ENCODE measurements at regions not wholly inside any gene's neighbourhood (a gene's known extent, or its start where the extent isn't known, plus 50 kb on each side); places are given as distances from the start of the nearest gene placed in this dataset.
"Not testable (repeated sequence)": the region's sequence is repeated elsewhere in the genome, so short reads cannot be mapped to it uniquely, and the experiment has no call there.

GRCh38 chr6:74642101-74642500, 563.8 kb downstream of the COL12A1 start:
- intact Hi-C loops (cut with micrococcal nuclease), result no loop called here

- intact Hi-C loops (cut with micrococcal nuclease), result no loop called here
These were observed 567.4 kb downstream of the COL12A1 start for GRCh38 chr6:74638412-74638811.

GRCh38 chr6:74632196-74632875, 573.5 kb downstream of the COL12A1 start:
- intact Hi-C loops (cut with micrococcal nuclease), result no loop called here

GRCh38 chr6:74631564-74631963, 574.3 kb downstream of the COL12A1 start:
- intact Hi-C loops (cut with micrococcal nuclease), result no loop called here

- intact Hi-C loops (cut with micrococcal nuclease), result no loop called here
These were observed 579.6 kb downstream of the COL12A1 start for GRCh38 chr6:74626288-74626687.

GRCh38 chr6:74623027-74623426, 582.8 kb downstream of the COL12A1 start:
- intact Hi-C loops (cut with micrococcal nuclease), result no loop called here

- intact Hi-C loops (cut with micrococcal nuclease), result no loop called here
These were observed 594.6 kb downstream of the COL12A1 start for GRCh38 chr6:74611220-74611619.

- intact Hi-C loops (cut with micrococcal nuclease), result no loop called here
These were observed 595.5 kb downstream of the COL12A1 start for GRCh38 chr6:74610352-74610751.

GRCh38 chr6:74609871-74610270, 596.0 kb downstream of the COL12A1 start:
- intact Hi-C loops (cut with micrococcal nuclease), result no loop called here

- intact Hi-C loops (cut with micrococcal nuclease), result no loop called here
These were observed 597.9 kb downstream of the COL12A1 start for GRCh38 chr6:74607934-74608333.

- intact Hi-C loops (cut with micrococcal nuclease), result no loop called here
These were observed 598.4 kb downstream of the COL12A1 start for GRCh38 chr6:74607468-74607867.

- intact Hi-C loops (cut with micrococcal nuclease), result no loop called here
These were observed 599.2 kb downstream of the COL12A1 start for GRCh38 chr6:74606582-74607071.

GRCh38 chr6:74605922-74606581, 599.8 kb downstream of the COL12A1 start:
- intact Hi-C loops (cut with micrococcal nuclease), result no loop called here

- intact Hi-C loops (cut with micrococcal nuclease), result no loop called here
These were observed 601.6 kb downstream of the COL12A1 start for GRCh38 chr6:74604279-74604678.

- intact Hi-C loops (cut with micrococcal nuclease), result no loop called here
These were observed 602.4 kb downstream of the COL12A1 start for GRCh38 chr6:74603322-74604076.

- intact Hi-C loops (cut with micrococcal nuclease), result no loop called here
These were observed 603.6 kb downstream of the COL12A1 start for GRCh38 chr6:74602206-74602605.

GRCh38 chr6:74598462-74599393, 607.1 kb downstream of the COL12A1 start:
- intact Hi-C loops (cut with micrococcal nuclease), result no loop called here

GRCh38 chr6:74597840-74598239, 608.0 kb downstream of the COL12A1 start:
- intact Hi-C loops (cut with micrococcal nuclease), result no loop called here

GRCh38 chr6:74597266-74597665, 608.6 kb downstream of the COL12A1 start:
- intact Hi-C loops (cut with micrococcal nuclease), result no loop called here

GRCh38 chr6:74596588-74596987, 609.3 kb downstream of the COL12A1 start:
- intact Hi-C loops (cut with micrococcal nuclease), result no loop called here

GRCh38 chr6:74594350-74594749, 611.5 kb downstream of the COL12A1 start:
- intact Hi-C loops (cut with micrococcal nuclease), result not testable (repeated sequence)

Measured in T-helper 2 cell treated with Interferon-gamma antibody and Interleukin-4, amounts not matched to agents 100 ng/mL and 5 ng/mL, for 36 hours (primary cell).